ENCODE measurements at regions not wholly inside any gene's neighbourhood (a gene's known extent, or its start where the extent isn't known, plus 50 kb on each side); places are given as distances from the start of the nearest gene placed in this dataset.

GRCh38 chr10:109624939-109625338 is 298.4 kb downstream of the XPNPEP1 start:
- H3K36me3 ChIP-seq (ENCODE audit: insufficient read depth, low read length): no peaks in the 10 kb centered on the region
- H3K4me1 ChIP-seq (ENCODE audit: insufficient read depth, low read length, poor library complexity, severe bottlenecking): no peaks in the 10 kb centered on the region
- H3K9me2 ChIP-seq (ENCODE audit: insufficient read depth, low read length): no peaks in the 10 kb centered on the region
- CTCF ChIA-PET (ENCODE audit: unreplicated experiment): no interaction called here
- no peak overlapping the region for H3K4me2 ChIP-seq (ENCODE audit: low read length)
- H2AFZ ChIP-seq (ENCODE audit: low read length): no peak overlapping the region
- no TSS peak for BruUV-seq (replicated peaks)
- TF ChIP-seq EZH2phosphoT487 (IDR thresholded peaks at IDR 0.05; ENCODE audit: borderline replicate concordance, low read depth, low read length) (no peak), CTCF (conservative IDR thresholded peaks at IDR 0.05; ENCODE audit: low read length) (no peak)
- H3K9me3 ChIP-seq (ENCODE audit: low read length): no peaks in the 10 kb centered on the region
- H3K4me3 ChIP-seq (ENCODE audit: low read depth, low read length, poor library complexity, severe bottlenecking): no peak overlapping the region
- H4K20me1 ChIP-seq (ENCODE audit: insufficient read depth, low read length): no peaks in the 10 kb centered on the region
- POLR2A ChIA-PET: interaction anchor here (0.6 to 1.0 kb wide), 3 partner anchors 14 to 1240 kb away, joined by 3 to 6 read pairs (median 5); no protein-coding TSS in a partner anchor
- H3K27ac ChIP-seq (ENCODE audit: low read depth, low read length, poor library complexity, severe bottlenecking): no peak overlapping the region
- intact Hi-C loops (cut with micrococcal nuclease; ENCODE audit: unreplicated experiment): no loop called here
- DNase-seq (ENCODE audit: low spot score): no peak
- no peaks in the 10 kb centered on the region for H3K79me2 ChIP-seq (ENCODE audit: insufficient read depth, low read depth, low read length)

- CTCF ChIA-PET (ENCODE audit: unreplicated experiment): no interaction called here
- no TSS peak for BruUV-seq (replicated peaks)
- no peaks in the 10 kb centered on the region for H4K20me1 ChIP-seq (ENCODE audit: insufficient read depth, low read length)
- no peaks in the 10 kb centered on the region for H3K4me1 ChIP-seq (ENCODE audit: insufficient read depth, low read length, poor library complexity, severe bottlenecking)
- POLR2A ChIA-PET: interaction anchor here (0.6 kb wide), 1 partner anchor 14 kb away, joined by 3 read pairs; no protein-coding TSS in a partner anchor
- no peak overlapping the region for H3K4me3 ChIP-seq (ENCODE audit: low read depth, low read length, poor library complexity, severe bottlenecking)
- no peaks in the 10 kb centered on the region for H3K9me3 ChIP-seq (ENCODE audit: low read length)
- H3K4me2 ChIP-seq (ENCODE audit: low read length): no peak overlapping the region
- H2AFZ ChIP-seq (ENCODE audit: low read length): no peak overlapping the region
- no peaks in the 10 kb centered on the region for H3K79me2 ChIP-seq (ENCODE audit: insufficient read depth, low read depth, low read length)
- no peaks in the 10 kb centered on the region for H3K9me2 ChIP-seq (ENCODE audit: insufficient read depth, low read length)
- intact Hi-C loops (cut with micrococcal nuclease; ENCODE audit: unreplicated experiment): no loop called here
- H3K27ac ChIP-seq (ENCODE audit: low read depth, low read length, poor library complexity, severe bottlenecking): no peak overlapping the region
- H3K36me3 ChIP-seq (ENCODE audit: insufficient read depth, low read length): no peaks in the 10 kb centered on the region
- TF ChIP-seq CTCF (conservative IDR thresholded peaks at IDR 0.05; ENCODE audit: low read length) (no peak), EZH2phosphoT487 (IDR thresholded peaks at IDR 0.05; ENCODE audit: borderline replicate concordance, low read depth, low read length) (no peak)
- no peak for DNase-seq (ENCODE audit: low spot score)
These were observed 300.7 kb downstream of the XPNPEP1 start for GRCh38 chr10:109622566-109622965.

- Histone ChIP-seq H2AFZ (ENCODE audit: low read length) (no peak overlapping the region), H3K79me2 (ENCODE audit: insufficient read depth, low read depth, low read length) (no peaks in the 10 kb centered on the region), H3K9me2 (ENCODE audit: insufficient read depth, low read length) (no peaks in the 10 kb centered on the region), H3K36me3 (ENCODE audit: insufficient read depth, low read length) (no peaks in the 10 kb centered on the region), H3K27ac (ENCODE audit: low read depth, low read length, poor library complexity, severe bottlenecking) (no peak overlapping the region), H3K4me1 (ENCODE audit: insufficient read depth, low read length, poor library complexity, severe bottlenecking) (no peaks in the 10 kb centered on the region), H4K20me1 (ENCODE audit: insufficient read depth, low read length) (no peaks in the 10 kb centered on the region), H3K4me2 (ENCODE audit: low read length) (no peak overlapping the region), H3K4me3 (ENCODE audit: low read depth, low read length, poor library complexity, severe bottlenecking) (no peak overlapping the region), H3K9me3 (ENCODE audit: low read length) (no peaks in the 10 kb centered on the region)
- ChIA-PET POLR2A (interaction anchor here (0.6 kb wide), 1 partner anchor 1681 kb away, joined by 3 read pairs; no protein-coding TSS in a partner anchor), CTCF (ENCODE audit: unreplicated experiment) (no interaction called here)
- intact Hi-C loops (cut with micrococcal nuclease; ENCODE audit: unreplicated experiment): no loop called here
- no peak for DNase-seq (ENCODE audit: low spot score)
- TF ChIP-seq CTCF (conservative IDR thresholded peaks at IDR 0.05; ENCODE audit: low read length) (no peak), EZH2phosphoT487 (IDR thresholded peaks at IDR 0.05; ENCODE audit: borderline replicate concordance, low read depth, low read length) (no peak)
- BruUV-seq (replicated peaks): no TSS peak
These were observed 302.9 kb downstream of the XPNPEP1 start for GRCh38 chr10:109620396-109620795.

Measured in OCI-LY7 (cell line).